AG10803 (cell line): ENCODE measurements at regions not wholly inside any gene's neighbourhood (a gene's known extent, or its start where the extent isn't known, plus 50 kb on each side); places are given as distances from the start of the nearest gene placed in this dataset.

Experiments used
- DNase-seq: peaks from one replicate; pipeline ENCODE4 v3.0.0; 2010; ENCODE audit warnings: low read depth
- H3K4me3 ChIP-seq: 2 replicates; pipeline ENCODE4 v1.5.1; 2011; ENCODE audit warnings: mild to moderate bottlenecking, low read length, control low read depth
- TF ChIP-seq, protein P1 (sequence below): conservative IDR thresholded peaks from 2 replicates; pipeline ENCODE4 v1.5.1; 2011; ENCODE audit warnings: mild to moderate bottlenecking, low read length, control low read depth, inconsistent platforms

DNA sequence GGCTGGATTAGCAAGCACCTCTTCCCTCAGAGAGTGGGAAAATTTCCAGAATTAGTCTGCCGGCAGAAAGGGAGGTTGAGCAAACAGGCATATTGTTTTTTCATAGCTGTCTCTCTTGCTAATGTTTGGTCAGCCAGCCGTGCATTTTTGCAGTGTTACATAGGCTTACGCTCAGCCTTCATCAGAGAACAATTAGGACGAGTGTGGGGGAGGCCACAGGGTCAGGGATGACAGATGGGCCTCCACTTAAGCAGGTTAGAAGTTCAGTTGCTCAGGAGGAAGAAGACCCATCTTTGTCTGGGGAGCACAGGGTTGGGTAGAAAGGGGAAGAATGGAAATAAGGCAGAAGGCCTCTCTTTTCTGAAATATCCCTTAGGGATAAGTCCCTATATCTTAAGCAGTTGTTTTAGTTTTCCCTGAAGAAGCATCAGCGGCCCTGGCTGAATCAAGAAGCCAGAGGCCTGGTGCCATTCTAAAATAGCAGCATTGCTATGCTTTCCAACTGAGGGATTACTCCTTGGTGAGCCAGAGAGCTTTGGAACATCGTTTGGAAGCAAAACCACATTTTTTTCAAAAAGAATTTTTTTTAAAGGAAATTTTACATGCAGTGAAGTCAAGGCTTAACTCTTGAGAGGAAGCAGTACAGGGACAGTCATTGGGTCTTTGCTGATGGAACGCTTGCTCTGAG, 118.8 kb downstream of the SMIM20 start:
- TF ChIP-seq, protein P1, sequence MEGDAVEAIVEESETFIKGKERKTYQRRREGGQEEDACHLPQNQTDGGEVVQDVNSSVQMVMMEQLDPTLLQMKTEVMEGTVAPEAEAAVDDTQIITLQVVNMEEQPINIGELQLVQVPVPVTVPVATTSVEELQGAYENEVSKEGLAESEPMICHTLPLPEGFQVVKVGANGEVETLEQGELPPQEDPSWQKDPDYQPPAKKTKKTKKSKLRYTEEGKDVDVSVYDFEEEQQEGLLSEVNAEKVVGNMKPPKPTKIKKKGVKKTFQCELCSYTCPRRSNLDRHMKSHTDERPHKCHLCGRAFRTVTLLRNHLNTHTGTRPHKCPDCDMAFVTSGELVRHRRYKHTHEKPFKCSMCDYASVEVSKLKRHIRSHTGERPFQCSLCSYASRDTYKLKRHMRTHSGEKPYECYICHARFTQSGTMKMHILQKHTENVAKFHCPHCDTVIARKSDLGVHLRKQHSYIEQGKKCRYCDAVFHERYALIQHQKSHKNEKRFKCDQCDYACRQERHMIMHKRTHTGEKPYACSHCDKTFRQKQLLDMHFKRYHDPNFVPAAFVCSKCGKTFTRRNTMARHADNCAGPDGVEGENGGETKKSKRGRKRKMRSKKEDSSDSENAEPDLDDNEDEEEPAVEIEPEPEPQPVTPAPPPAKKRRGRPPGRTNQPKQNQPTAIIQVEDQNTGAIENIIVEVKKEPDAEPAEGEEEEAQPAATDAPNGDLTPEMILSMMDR = no peak
- no peak overlapping the region for H3K4me3 ChIP-seq
- peak; percentile 95 for DNase-seq

DNA sequence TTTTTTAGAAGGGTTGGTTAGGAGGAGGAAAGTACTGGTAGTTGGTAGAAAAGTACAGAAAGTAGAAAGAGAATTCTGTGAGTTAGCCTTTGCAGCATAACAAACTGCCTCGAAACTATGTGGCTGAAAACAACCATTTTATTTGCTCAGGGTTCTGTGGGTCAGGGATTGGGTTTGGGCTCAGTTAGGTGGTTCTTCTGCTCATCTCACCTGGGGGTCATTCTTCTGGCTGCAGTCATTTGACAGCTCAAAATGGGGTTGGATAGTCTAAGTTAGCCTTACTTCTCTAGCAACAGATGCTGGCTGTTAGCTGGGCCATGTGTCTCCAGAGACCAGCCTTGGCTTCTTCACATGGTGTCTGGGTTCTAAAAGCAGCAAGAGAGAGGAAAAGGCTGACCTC, 119.4 kb downstream of the SMIM20 start:
- TF ChIP-seq, protein P1 = no peak

DNA sequence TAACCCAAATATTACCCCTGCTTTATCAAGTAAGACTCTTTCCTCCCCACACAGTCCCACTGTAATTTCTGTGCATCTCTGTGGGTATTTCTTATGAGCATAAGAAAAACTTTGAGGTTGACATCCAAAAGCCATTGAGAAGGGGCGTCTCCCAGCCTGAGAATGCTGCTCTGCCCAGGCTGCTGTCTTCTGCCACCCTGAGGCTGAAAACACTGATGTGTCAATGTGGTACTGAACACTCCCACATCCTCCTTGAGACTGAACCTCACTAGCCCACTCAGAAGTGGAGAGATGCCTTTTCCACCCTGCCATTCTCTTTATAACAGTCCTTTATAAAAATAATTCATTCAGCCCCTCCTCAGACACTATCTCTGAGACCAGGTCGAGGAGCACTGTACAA, 120.8 kb downstream of the SMIM20 start:
- H3K4me3 ChIP-seq = no peak overlapping the region
- TF ChIP-seq, protein P1 = no peak
- DNase-seq = no peak

More for the DNA sequence above, 119.4 kb downstream of the SMIM20 start:
- no peak overlapping the region for H3K4me3 ChIP-seq
- DNase-seq = no peak

DNA sequence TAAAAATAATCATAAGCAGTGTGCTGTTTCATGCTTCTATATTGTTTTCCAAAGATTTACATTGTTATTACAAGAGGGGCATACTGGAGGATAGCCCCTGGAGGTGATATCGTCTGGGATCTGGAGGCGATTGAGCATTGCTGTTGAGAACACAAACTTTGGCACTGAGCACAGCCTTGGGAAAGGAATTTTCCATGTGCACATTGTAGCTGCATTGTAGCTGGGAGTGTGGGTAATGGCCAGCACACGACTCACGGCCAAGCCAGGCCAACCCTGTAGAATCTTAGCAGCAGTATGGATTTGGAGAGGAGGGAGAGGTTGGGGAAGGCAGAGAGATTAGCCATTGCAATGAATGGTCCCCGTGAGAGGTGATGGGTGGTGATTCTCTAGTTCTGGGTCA, 121.9 kb downstream of the SMIM20 start:
- H3K4me3 ChIP-seq = no peak overlapping the region
- no peak for DNase-seq
- TF ChIP-seq, protein P1 = no peak

DNA sequence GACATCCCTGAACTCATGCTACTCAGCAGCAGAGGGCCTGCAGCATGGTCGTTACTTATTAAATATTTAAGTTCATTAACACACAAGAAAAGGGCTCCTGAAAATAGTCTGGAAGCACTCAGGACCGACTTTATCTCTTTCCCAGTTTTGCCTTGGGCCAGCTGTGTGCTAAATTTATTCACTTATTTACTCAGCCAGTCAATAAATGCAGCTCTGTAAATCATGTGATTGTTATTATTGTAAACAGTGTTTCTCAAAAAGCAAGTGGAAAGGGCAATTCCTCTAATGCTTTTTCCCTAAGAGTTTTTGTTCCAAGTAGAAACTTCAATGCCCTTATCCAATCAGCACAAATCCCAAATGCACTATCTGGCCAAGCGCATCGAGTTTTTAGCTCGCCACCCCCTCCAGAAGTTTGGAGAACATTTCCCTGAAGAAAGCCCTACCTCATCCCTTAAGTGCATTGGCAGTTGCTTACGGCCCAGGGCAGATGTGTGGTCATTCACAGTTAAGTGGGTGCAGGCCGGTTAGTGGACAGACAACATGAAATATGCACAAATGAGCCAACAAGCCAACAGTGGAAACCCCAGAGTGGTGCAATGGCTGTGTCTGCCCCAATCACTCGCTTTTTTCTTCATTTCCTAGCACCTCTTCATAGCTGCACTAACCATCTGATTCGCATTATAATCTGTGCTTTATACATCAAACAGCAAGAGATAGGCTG, 125.8 kb downstream of the SMIM20 start:
- DNase-seq = peak; percentile 88
- TF ChIP-seq, protein P1 = no peak
- H3K4me3 ChIP-seq = no peak overlapping the region

DNA sequence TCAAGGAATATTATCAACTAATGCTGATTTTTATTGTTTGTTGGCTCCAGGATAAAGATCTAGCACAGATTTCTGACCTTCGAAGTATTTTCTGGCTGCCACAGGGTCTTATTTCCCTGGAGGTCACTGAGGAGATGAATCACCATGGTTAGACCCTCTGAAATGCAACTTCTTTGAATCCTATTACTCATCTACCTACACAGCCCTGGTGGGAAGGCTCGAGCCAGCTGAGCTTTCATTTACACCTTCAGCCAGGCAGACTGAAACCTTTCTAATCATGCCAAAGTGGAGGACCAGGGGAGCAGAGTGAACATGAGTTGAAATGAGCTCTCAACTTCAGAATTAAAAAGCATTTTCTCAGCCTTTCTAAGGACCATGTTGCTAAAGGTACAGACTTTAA, 130.5 kb downstream of the SMIM20 start:
- no peak overlapping the region for H3K4me3 ChIP-seq
- no peak for DNase-seq
- TF ChIP-seq, protein P1 = no peak

DNA sequence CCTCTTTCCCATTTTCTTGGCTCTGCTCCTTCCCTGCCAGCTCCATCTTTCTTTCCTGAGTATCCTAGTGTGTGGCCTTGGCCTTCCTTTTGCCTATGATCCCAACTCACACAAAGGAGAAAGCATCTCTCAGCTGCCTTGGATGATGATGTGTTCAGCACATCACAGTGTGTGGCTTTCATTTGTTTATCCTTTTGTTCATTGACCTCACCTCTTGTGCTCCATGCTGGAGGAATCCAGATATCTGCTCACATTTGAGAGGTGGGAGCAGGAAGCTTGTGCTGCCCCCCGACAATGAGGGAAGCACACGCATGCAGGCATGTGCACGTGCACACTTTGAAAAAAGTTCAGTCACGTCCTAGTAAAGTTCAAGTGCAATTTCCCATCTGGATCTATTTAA, 131.0 kb downstream of the SMIM20 start:
- DNase-seq = no peak
- TF ChIP-seq, protein P1 = no peak
- no peak overlapping the region for H3K4me3 ChIP-seq
